H1 (cell line): ENCODE measurements at regions not wholly inside any gene's neighbourhood (a gene's known extent, or its start where the extent isn't known, plus 50 kb on each side); places are given as distances from the start of the nearest gene placed in this dataset.

ENCODE experiments used
- CTCF ChIP-seq, 3 experiments: IDR thresholded peaks; 1 replicate in 2 of 3; 2 replicates in 1 of 3; pipeline versions ENCODE4 v1.5.1 to v1.6.1; 2011; ENCODE audit warnings: low read length in 3 of 3, mild to moderate bottlenecking in 3 of 3, inconsistent platforms in 2 of 3, low read depth in 1 of 3, moderate library complexity in 1 of 3; ENCODE audit not compliant: insufficient read depth in 1 of 3; ENCODE audit errors: control extremely low read depth in 1 of 3
- MAFK ChIP-seq: IDR thresholded peaks from 2 replicates; pipeline ENCODE4 v1.6.1; 2012; ENCODE audit warnings: low read depth, mild to moderate bottlenecking, improper control_type of control experiment, low read length
- TAF1 ChIP-seq: IDR thresholded peaks from 2 replicates; pipeline ENCODE4 v1.6.1; 2011; ENCODE audit warnings: mild to moderate bottlenecking, low read depth, low read length

GRCh38 chr2:139031722-139032121 is 251.5 kb upstream of the NXPH2 start:
- TF ChIP-seq TAF1 (no peak), MAFK (no peak), CTCF (IDR thresholded peaks at IDR 0.05; ENCODE audit: control extremely low read depth in 1 of 3, insufficient read depth in 1 of 3, low read depth in 1 of 3, low read length in 3 of 3) (peak; percentile 26 to 43 (median 33); a peak in 3 of 4 replicates)
